GM18867 (cell line): ENCODE measurements at regions not wholly inside any gene's neighbourhood (a gene's known extent, or its start where the extent isn't known, plus 50 kb on each side); places are given as distances from the start of the nearest gene placed in this dataset.

Source experiments
- ATAC-seq: cut with Tn5 transposase; IDR thresholded peaks from one replicate; pipeline ENCODE4 v1.9.1; 2021; ENCODE audit warnings: mild to moderate bottlenecking, moderate library complexity; ENCODE audit not compliant: unreplicated experiment

- no peak for ATAC-seq
Observed at GRCh38 chr1:58390091-58390490, 156.4 kb downstream of the OMA1 start.

DNA sequence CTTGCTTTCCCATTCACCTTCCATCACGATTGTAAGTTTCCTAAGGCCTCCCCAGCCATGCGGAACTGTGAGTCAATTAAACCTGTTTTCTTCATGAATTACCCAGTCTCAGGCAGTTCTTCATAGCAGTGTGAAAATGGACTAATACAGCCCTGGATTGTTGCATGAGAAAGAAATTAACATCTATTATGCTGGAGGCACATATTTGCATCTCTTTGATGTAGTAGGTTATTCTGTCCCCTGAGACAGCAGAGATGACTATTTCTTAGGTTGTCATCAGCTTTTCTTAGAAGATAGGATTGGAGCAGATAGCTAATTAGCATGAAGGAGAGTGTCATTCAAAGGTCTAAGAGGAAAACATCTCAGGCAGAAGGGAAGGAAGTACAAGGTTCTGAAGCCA lies 166.2 kb downstream of the OMA1 start:
- no peak for ATAC-seq

GRCh38 chr1:58367217-58367616 lies 179.3 kb downstream of the OMA1 start:
- ATAC-seq = no peak

DNA sequence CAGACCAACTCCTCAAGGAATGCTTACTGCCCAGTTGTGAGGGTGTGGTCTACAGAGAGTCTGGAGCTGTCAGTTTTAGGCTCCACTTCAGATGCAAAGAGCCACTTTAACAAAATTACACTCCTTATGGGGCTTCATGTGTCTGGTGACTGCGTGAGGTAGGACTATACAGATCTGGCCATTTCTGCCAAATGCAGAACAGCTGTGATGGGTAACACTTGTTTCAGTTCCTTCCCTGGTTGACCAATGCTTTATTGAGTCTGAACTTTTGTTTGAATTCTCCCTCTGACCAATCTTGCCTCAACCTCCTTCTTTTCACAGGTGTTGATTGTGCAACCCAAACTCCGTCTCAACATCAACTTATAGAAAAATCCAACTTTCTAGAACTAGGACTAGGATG lies 181.2 kb downstream of the OMA1 start:
- no peak for ATAC-seq

- ATAC-seq = no peak
Observed at GRCh38 chr1:58363585-58363984, 182.9 kb downstream of the OMA1 start.

DNA sequence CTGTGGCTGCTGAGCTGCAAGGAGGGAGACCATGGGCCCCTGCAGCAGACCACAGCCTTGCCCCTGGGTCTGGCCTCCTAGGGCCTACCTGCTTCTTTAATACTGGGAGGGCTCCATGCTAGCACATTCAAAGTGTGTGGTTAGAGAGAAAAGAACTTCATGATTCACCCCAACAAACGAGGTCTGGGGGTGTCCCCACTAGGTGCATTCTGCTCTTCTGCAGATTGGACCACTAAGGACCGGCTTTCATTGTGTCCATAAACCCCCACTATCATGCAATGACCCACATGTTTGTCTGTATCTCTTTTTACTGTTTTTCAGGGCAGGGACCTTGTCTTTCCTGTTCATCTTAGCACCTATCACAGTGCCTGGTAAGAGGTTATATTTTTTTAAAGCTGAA lies 185.4 kb downstream of the OMA1 start:
- no peak for ATAC-seq

DNA sequence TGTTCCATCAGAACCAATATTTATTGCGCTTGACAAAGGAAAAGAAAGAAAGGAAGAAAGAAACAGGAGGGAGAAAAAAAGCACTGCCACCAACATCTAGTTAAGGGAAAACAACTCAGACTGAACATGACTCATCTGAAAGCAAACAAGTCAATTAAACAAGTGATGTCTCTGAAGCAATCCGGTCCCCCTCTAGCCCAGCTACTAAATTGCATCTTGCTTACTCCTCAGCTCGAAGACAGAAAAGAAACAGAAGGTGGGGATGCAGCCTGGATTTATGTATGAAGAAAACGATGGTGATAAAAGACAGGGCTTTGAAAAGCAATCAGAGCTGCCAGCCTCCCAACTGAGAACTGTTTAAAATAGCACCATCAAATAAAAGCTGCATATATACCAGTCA lies 188.2 kb downstream of the OMA1 start:
- ATAC-seq = no peak

DNA sequence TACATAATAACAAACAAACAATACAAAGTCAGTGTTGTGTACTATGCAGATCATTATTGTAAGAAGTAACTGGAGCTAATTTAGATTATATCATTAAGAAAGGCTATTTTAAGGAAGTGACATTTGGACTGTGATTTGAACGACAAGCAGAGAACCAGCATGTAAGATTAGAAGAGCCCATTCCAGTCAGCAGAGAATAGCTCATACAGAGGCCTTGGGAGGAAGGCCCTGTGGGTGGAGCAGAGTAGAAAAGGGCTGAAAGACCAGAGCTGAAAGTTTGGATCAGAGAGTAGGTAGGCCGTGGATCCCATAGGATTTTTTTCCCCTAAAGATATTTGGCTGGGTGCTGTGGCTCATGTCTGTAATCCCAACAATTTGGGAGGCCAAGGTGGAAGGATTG lies 190.1 kb downstream of the OMA1 start:
- ATAC-seq = no peak

GRCh38 chr1:58353168-58353567 lies 193.4 kb downstream of the OMA1 start:
- no peak for ATAC-seq

DNA sequence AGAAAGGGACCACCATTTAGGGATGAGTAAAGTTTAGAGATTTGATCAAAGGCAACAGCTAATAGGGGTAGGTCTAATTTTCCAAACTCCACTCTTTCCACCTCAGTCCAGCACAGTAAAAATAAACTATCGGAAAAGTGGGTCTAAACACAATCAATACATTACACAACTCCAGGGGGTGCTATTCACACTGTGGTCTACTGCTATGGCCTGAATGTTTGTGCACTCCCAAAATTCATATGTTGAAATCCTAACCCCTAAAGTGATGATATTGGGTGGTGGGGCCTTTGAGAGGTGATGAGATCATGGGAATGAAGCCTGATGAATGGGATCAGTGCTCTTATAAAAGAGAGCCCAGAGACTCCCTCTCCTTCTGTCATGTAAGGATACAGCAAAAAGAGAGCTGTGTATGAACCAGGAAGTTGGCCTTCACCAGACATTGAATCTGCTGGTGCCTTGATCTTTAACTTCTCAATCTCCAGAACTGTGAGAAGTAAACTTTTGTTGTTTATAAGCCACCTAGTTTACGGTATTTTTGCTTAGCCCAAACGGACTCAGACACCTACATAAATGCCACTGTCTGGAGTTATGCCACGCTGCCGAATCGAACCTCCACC lies 193.9 kb downstream of the OMA1 start:
- no peak for ATAC-seq

DNA sequence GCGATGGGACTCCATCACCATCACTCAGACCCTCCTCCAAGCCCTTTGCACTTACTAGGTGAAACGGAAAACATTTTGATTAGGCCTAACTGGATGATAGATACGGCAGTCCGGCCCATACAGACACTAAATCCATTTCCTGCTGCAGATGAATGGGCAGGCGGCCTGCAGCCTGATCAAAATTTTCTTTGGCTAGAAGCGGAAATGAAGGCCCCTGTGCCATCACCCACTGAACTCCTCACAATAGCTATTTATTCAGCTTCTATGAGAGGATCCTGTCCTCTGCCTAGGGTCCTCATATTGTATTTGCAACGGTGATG lies 200.5 kb downstream of the OMA1 start:
- ATAC-seq = no peak

DNA sequence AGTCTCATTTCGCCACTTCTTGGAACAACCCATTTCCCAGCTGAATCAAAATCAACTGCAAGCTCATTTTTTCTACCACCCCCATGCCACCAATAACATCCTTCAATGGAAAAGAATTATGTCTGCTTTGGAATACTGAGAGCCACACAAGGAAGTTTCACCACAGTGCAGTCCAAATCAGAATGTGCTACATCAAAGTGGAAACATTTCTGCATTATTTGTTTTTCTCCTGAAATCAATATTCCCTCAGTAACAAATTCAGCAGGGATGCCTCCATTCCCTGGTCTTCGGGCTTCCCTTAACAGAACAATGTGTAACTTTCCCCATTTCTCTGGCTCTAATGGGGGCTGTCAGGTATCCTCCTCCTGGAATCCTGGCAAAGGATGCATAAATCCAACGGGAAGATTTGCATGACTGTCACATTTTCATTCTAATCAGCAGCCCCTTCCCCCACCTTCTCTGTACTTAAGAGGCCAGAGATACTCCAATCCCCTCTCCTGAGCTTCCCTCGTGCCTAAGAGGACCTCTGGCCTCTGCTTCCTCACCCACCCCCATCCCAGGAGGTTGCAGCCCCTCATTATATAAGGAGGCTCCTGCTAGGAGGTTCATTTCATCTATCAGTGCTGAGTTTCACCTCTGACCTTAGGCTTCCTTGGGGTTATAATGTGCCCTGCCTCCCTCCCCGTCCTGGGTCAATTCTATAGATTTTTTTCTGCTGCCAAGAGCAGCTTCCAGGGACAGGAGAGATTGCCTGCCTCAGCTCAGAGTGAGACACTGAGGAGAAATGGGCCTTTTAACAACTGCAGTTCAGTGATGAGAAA lies 201.1 kb downstream of the OMA1 start:
- ATAC-seq = no peak

- no peak for ATAC-seq
Observed at GRCh38 chr1:58340185-58340584, 206.3 kb downstream of the OMA1 start.

GRCh38 chr1:58338081-58338480 lies 208.4 kb downstream of the OMA1 start:
- no peak for ATAC-seq

DNA sequence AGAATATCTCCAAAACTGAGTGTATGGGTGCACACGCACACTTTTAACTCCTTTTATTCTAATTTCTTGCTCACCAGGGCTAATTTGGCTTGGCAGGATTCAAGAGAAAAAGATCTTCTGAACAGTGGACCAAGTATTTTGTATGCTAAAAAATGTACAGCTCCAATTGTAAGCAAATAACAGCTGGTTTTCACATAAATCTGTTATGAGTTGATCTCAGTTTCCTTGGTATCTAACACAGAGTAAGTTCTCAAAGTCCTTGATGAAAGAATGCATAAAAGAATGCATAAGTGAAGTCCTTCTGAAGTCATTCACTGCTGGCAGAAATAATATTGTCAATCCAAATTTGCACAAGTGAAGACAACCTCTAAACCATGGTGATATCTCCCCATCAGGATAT lies 213.0 kb downstream of the OMA1 start:
- ATAC-seq = no peak

DNA sequence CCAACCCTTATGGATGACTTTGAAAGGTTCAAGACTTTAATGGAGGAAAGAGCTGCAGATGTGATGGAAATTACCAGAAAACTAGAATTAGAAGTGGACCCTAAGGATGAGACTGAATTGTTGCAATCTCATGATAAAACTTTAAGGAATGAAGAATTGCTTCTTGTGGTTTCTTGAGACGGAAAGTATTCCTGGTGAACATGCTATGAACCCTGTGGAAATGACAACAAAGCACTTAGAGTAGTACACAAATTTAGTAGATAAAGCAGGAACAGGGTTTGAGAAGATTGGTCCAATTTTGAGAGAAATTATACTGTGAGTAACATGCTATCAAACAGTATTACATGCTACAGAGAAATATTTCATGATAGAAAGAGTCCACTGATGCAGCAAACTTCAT lies 215.4 kb downstream of the OMA1 start:
- no peak for ATAC-seq

GRCh38 chr1:58325866-58326265 lies 220.7 kb downstream of the OMA1 start:
- ATAC-seq = no peak

DNA sequence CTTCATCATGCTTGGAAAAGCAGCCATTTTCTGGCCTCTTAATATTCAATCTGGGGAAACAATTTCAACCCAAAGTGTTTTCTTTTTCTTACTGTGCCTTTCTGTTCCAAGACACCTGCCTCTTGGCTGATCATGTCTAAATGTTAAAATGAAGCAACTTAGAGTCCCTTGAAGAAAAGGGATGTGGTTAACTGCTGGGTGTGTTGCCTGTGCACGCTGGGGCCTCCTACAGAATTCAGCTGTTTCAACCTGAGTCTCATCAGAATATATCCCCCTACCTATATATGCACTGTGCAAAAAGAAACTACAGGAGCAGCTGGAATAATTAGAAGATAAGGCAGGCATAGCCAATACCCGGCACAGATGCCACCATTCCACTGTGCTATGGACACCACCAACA lies 222.0 kb downstream of the OMA1 start:
- no peak for ATAC-seq

GRCh38 chr1:58318157-58319005 lies 228.1 kb downstream of the OMA1 start:
- no peak for ATAC-seq

DNA sequence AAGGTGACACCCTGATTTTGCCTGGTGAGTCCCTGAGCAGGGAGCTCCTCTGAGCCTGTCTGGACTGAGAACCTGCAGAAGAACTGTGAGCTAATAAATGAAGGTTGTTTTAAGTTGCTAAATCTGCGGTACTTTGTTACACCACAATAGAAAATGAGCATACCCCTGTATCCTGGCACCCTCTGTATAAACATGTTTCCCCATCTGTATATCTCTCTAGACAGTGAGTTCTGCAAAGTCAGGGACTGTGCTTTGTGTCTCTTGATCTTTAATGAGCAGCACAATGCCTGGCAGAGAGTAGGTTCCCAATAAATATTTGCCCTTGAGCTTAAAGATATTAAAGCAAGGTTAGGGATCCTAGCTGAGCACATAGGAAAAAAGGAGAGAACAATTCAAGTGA lies 228.8 kb downstream of the OMA1 start:
- ATAC-seq = no peak

GRCh38 chr1:58317086-58317485 lies 229.4 kb downstream of the OMA1 start:
- no peak for ATAC-seq

GRCh38 chr1:58316141-58316540 lies 230.4 kb downstream of the OMA1 start:
- no peak for ATAC-seq
